Lung (tissue), 11 donors: ENCODE measurements at regions not wholly inside any gene's neighbourhood (a gene's known extent, or its start where the extent isn't known, plus 50 kb on each side); places are given as distances from the start of the nearest gene placed in this dataset.

Experiments used
- ATAC-seq: fragments of 200-7000 bp; cut with Tn5 transposase; one replicate; pipeline ENCODE4 v1.9.1; 2020; ENCODE audit warnings: moderate number of reproducible peaks; ENCODE audit not compliant: insufficient read depth, low FRiP score
- DNase-seq, 3 donors: peaks; one replicate each; pipeline ENCODE4 v3.0.0-alpha.2; 2013 to 2017
- H3K27ac ChIP-seq, 2 donors: one replicate each; pipeline ENCODE4 v1.5.1; 2013; ENCODE audit warnings: mild to moderate bottlenecking in 2 of 2, moderate library complexity in 2 of 2, control low read depth in 1 of 2, inconsistent platforms in 1 of 2, low read depth in 1 of 2, low read length in 1 of 2
- H3K27me3 ChIP-seq, 3 donors: one replicate each; pipeline ENCODE4 v1.5.1; 2013; ENCODE audit warnings: low read length in 2 of 3; ENCODE audit not compliant: control insufficient read depth in 3 of 3, insufficient read depth in 3 of 3
- H3K36me3 ChIP-seq, 4 donors: one replicate each; pipeline ENCODE4 v1.5.1; 2013; ENCODE audit warnings: low read length in 4 of 4, mild to moderate bottlenecking in 1 of 4, moderate library complexity in 1 of 4; ENCODE audit not compliant: control insufficient read depth in 4 of 4, insufficient read depth in 4 of 4
- H3K4me1 ChIP-seq, 5 donors: one replicate each; pipeline ENCODE4 v1.5.1; 2013; ENCODE audit warnings: low read length in 5 of 5, mild to moderate bottlenecking in 2 of 5, moderate library complexity in 1 of 5; ENCODE audit not compliant: control insufficient read depth in 5 of 5, insufficient read depth in 5 of 5
- H3K4me3 ChIP-seq: one replicate; pipeline ENCODE4 v1.5.1; 2013; ENCODE audit warnings: mild to moderate bottlenecking, control low read depth, moderate library complexity
- H3K9ac ChIP-seq, 2 donors: one replicate each; pipeline ENCODE4 v1.5.1; 2013; ENCODE audit warnings: low read length in 2 of 2, control low read depth in 1 of 2; ENCODE audit not compliant: insufficient read depth in 1 of 2
- H3K9me3 ChIP-seq, 4 donors: one replicate each; pipeline ENCODE4 v1.5.1; 2013; ENCODE audit warnings: low read length in 3 of 4, mild to moderate bottlenecking in 1 of 4, moderate library complexity in 1 of 4; ENCODE audit not compliant: control insufficient read depth in 4 of 4, insufficient read depth in 3 of 4
- WGBS, 2 donors: extraction: QIAGEN DNeasy Blood & Tissue Kit; methylation state at CpG; one replicate each; pipeline ENCODE4 v1.1.7; 2013; 5-methylcytosine and 5-hydroxymethylcytosine counted together
- TF ChIP-seq, protein P1 (sequence below): IDR thresholded peaks from 2 replicates; pipeline ENCODE4 v1.5.1; 2012; ENCODE audit warnings: mild to moderate bottlenecking; ENCODE audit errors: control extremely low read depth, extremely low read depth
- donor health status: control.
- donor health status: control.
- donor health status: Bipolar disorder and iron deficiency.
- donor health status: healthy.
- donor health status: DM: yes; HTN: yes; CAD: no.

DNA sequence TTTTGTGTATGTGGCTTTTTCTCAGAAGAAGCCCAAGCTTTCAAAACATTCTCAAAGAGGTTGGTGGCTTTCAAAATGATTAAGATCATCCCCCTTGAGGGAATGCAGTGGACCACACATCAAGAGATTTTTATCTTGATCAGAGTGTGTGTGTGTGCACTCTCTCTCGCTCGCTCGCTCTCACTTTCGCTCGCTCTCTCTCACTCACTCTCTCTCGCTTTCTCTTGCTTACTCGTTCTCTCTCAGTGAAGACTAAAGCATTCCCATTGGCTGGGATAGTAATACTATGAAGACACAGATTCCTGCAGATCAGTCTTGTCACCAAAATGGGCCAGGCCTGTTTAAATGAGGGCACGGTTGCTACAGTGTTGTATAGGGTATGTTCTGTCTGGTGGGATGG, 365.7 kb downstream of the EDEM1 start:
- TF ChIP-seq, protein P1, sequence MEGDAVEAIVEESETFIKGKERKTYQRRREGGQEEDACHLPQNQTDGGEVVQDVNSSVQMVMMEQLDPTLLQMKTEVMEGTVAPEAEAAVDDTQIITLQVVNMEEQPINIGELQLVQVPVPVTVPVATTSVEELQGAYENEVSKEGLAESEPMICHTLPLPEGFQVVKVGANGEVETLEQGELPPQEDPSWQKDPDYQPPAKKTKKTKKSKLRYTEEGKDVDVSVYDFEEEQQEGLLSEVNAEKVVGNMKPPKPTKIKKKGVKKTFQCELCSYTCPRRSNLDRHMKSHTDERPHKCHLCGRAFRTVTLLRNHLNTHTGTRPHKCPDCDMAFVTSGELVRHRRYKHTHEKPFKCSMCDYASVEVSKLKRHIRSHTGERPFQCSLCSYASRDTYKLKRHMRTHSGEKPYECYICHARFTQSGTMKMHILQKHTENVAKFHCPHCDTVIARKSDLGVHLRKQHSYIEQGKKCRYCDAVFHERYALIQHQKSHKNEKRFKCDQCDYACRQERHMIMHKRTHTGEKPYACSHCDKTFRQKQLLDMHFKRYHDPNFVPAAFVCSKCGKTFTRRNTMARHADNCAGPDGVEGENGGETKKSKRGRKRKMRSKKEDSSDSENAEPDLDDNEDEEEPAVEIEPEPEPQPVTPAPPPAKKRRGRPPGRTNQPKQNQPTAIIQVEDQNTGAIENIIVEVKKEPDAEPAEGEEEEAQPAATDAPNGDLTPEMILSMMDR: no peak
- ATAC-seq (no peak), DNase-seq (no peak)
- Histone ChIP-seq H3K27ac (no peak overlapping the region), H3K9me3 (no peaks in the 10 kb centered on the region), H3K27me3 (no peaks in the 10 kb centered on the region), H3K36me3 (no peaks in the 10 kb centered on the region), H3K9ac (no peak overlapping the region), H3K4me1 (no peaks in the 10 kb centered on the region), H3K4me3 (no peak overlapping the region)
- WGBS, 2 donors: 87 to 92% methylated on average over 8 of the region's 8 CpGs

DNA sequence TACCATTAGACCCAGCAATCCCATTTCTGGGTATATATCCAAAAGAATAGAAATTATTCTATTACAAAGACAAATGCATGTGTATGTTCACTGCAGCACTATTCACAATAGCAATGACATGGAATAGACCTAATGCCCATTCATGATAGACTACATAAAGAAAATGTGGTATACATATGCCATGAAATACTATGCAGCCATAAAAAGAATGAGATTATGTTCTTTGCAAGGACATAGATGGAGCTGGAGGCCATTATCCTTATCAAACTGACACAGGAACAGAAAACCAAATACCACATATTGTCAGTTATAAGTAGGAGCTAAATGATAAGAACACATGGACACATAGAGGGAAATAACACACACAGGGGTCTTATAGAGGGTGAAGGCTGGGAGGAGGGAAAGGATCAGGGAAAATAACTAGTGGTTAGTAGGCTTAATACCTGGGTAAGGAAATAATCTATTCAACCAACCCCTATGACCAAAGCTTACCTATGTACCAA, 366.8 kb downstream of the EDEM1 start:
- no peaks in the 10 kb centered on the region for H3K9me3 ChIP-seq
- H3K9ac ChIP-seq: no peak overlapping the region
- no peak overlapping the region for H3K27ac ChIP-seq
- TF ChIP-seq, protein P1: no peak
- H3K27me3 ChIP-seq: no peaks in the 10 kb centered on the region
- no peaks in the 10 kb centered on the region for H3K4me1 ChIP-seq
- no peak for ATAC-seq
- no peak for DNase-seq
- H3K36me3 ChIP-seq: no peaks in the 10 kb centered on the region
- no peak overlapping the region for H3K4me3 ChIP-seq

DNA sequence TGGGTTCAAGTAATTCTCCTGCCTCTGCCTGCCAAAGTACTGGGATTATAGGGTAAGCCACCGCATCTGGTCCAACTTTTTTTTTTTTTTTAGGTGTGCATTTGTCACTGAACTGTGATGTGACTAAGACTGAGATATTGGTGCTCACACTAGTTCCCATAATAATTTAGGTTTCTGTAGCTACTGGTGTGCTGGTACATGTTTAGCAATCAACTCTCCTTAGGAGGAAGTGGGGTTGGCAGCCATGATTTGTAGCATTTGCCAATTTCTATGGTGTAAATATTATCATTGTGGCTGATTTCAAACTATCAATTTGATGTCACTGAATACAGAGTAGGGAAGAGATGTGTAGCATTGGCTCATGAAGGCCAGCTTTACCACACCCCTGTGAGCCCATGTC, 372.7 kb downstream of the EDEM1 start:
- ATAC-seq: no peak
- TF ChIP-seq, protein P1: no peak
- Histone ChIP-seq H3K27me3 (no peaks in the 10 kb centered on the region), H3K36me3 (no peaks in the 10 kb centered on the region), H3K4me3 (no peak overlapping the region), H3K9ac (no peak overlapping the region), H3K27ac (no peak overlapping the region), H3K4me1 (no peaks in the 10 kb centered on the region), H3K9me3 (peaks cover 0 to 2% (median 0%) of the 10 kb centered on the region in 4 donors)
- WGBS, 2 donors: 92 to 94% methylated on average over 1 of the region's 1 CpG
- no peak for DNase-seq
